ENCODE measurements at regions not wholly inside any gene's neighbourhood (a gene's known extent, or its start where the extent isn't known, plus 50 kb on each side); places are given as distances from the start of the nearest gene placed in this dataset.
A peak's percentile ranks its signal among the peaks of the same experiment; 100 is the strongest.

- no peak overlapping the region for H3K4me3 ChIP-seq (ENCODE audit: low read depth, low read length)
- TF ChIP-seq CTCF (IDR thresholded peaks at IDR 0.05; ENCODE audit: control insufficient read depth, extremely low read depth, insufficient read depth) = no peak
Observed at GRCh38 chr13:84903391-84903790, 895.8 kb downstream of the SLITRK6 start.

GRCh38 chr13:84902243-84902642 is 897.0 kb downstream of the SLITRK6 start:
- no peak overlapping the region for H3K4me3 ChIP-seq (ENCODE audit: low read depth, low read length)

More at GRCh38 chr13:84903391-84903790, 895.8 kb downstream of the SLITRK6 start:
- no peak for DNase-seq (ENCODE audit: low read depth)

GRCh38 chr13:84896128-84896527 is 903.1 kb downstream of the SLITRK6 start:
- H3K4me3 ChIP-seq (ENCODE audit: low read depth, low read length) = no peak overlapping the region
- peak; percentile 51 for TF ChIP-seq CTCF (IDR thresholded peaks at IDR 0.05; ENCODE audit: control insufficient read depth, extremely low read depth, insufficient read depth)
- peak; percentile 23 for DNase-seq (ENCODE audit: low read depth)

More at GRCh38 chr13:84902243-84902642, 897.0 kb downstream of the SLITRK6 start:
- no peak for DNase-seq (ENCODE audit: low read depth)
- no peak for TF ChIP-seq CTCF (IDR thresholded peaks at IDR 0.05; ENCODE audit: control insufficient read depth, extremely low read depth, insufficient read depth)

GRCh38 chr13:84894749-84895148 is 904.5 kb downstream of the SLITRK6 start:
- no peak for DNase-seq (ENCODE audit: low read depth)
- no peak overlapping the region for H3K4me3 ChIP-seq (ENCODE audit: low read depth, low read length)
- TF ChIP-seq CTCF (IDR thresholded peaks at IDR 0.05; ENCODE audit: control insufficient read depth, extremely low read depth, insufficient read depth) = no peak

GRCh38 chr13:84885868-84886267 is 913.4 kb downstream of the SLITRK6 start:
- no peak for DNase-seq (ENCODE audit: low read depth)
- no peak for TF ChIP-seq CTCF (IDR thresholded peaks at IDR 0.05; ENCODE audit: control insufficient read depth, extremely low read depth, insufficient read depth)
- H3K4me3 ChIP-seq (ENCODE audit: low read depth, low read length) = no peak overlapping the region

GRCh38 chr13:84873951-84874350 is 925.3 kb downstream of the SLITRK6 start:
- no peak overlapping the region for H3K4me3 ChIP-seq (ENCODE audit: low read depth, low read length)
- no peak for TF ChIP-seq CTCF (IDR thresholded peaks at IDR 0.05; ENCODE audit: control insufficient read depth, extremely low read depth, insufficient read depth)
- no peak for DNase-seq (ENCODE audit: low read depth)

GRCh38 chr13:84870190-84870589 is 929.0 kb downstream of the SLITRK6 start:
- peak; percentile 45 for TF ChIP-seq CTCF (IDR thresholded peaks at IDR 0.05; ENCODE audit: control insufficient read depth, extremely low read depth, insufficient read depth)
- DNase-seq (ENCODE audit: low read depth) = no peak
- no peak overlapping the region for H3K4me3 ChIP-seq (ENCODE audit: low read depth, low read length)

All from LNCaP clone FGC (cell line).